ENCODE measurements at regions not wholly inside any gene's neighbourhood (a gene's known extent, or its start where the extent isn't known, plus 50 kb on each side); places are given as distances from the start of the nearest gene placed in this dataset.
A peak's percentile ranks its signal among the peaks of the same experiment; 100 is the strongest.

- peak in 4 of 6 experiments; percentile 28 to 57 (median 42) for TF ChIP-seq CTCF (IDR thresholded peaks at IDR 0.05)
- no peak for TF ChIP-seq POLR2A (IDR thresholded peaks at IDR 0.05)
- Histone ChIP-seq H3K27me3 (no peaks in the 10 kb centered on the region), H3K27ac (peak overlapping the region in 3 of 5 donors; percentile 30 to 61 (median 37)), H3K36me3 (replicated peaks in 1 of 2) (no peaks in the 10 kb centered on the region), H3K4me1 (replicated peaks in 1 of 2) (peaks cover 11 to 23% of the 10 kb centered on the region in 2 donors), H3K9me3 (replicated peaks in 1 of 3) (no peaks in the 10 kb centered on the region), H3K4me3 (no peak overlapping the region)
- 28 to 42% (median 37%) methylated on average over 4 of the region's 4 CpGs for WGBS, 4 donors
- DNase-seq, result peak in 5 of 7 donors; percentile 37 to 71 (median 51)
- intact Hi-C loops (cut with DNase I), result no loop called here
Observed at GRCh38 chr6:140011537-140011936, 637.1 kb upstream of the CITED2 start.

- intact Hi-C loops (cut with DNase I), result no loop called here
- Histone ChIP-seq H3K27ac (no peak overlapping the region), H3K9me3 (replicated peaks in 1 of 3) (no peaks in the 10 kb centered on the region), H3K4me3 (no peak overlapping the region), H3K36me3 (replicated peaks in 1 of 2) (no peaks in the 10 kb centered on the region), H3K27me3 (no peaks in the 10 kb centered on the region), H3K4me1 (replicated peaks in 1 of 2) (peaks cover 11 to 24% of the 10 kb centered on the region in 2 donors)
- WGBS, 4 donors, result 91 to 95% (median 94%) methylated on average over 3 of the region's 3 CpGs
- no peak for TF ChIP-seq CTCF (IDR thresholded peaks at IDR 0.05)
- no peak for TF ChIP-seq POLR2A (IDR thresholded peaks at IDR 0.05)
- no peak for DNase-seq
Observed at GRCh38 chr6:140009286-140009685, 634.8 kb upstream of the CITED2 start.

- H3K4me3 ChIP-seq, result no peak overlapping the region
- no peaks in the 10 kb centered on the region for H3K9me3 ChIP-seq (replicated peaks in 1 of 3)
- TF ChIP-seq CTCF (IDR thresholded peaks at IDR 0.05), result no peak
- TF ChIP-seq POLR2A (IDR thresholded peaks at IDR 0.05), result no peak
- no peaks in the 10 kb centered on the region for H3K36me3 ChIP-seq (replicated peaks in 1 of 2)
- no peak overlapping the region for H3K27ac ChIP-seq
- no peak for DNase-seq
- peaks cover 11 to 24% of the 10 kb centered on the region in 2 donors for H3K4me1 ChIP-seq (replicated peaks in 1 of 2)
- no peaks in the 10 kb centered on the region for H3K27me3 ChIP-seq
- 95 to 97% (median 96%) methylated on average over 4 of the region's 4 CpGs for WGBS, 4 donors
- intact Hi-C loops (cut with DNase I), result no loop called here
Observed at GRCh38 chr6:140007525-140007924, 633.1 kb upstream of the CITED2 start.

GRCh38 chr6:140003217-140003616, 628.8 kb upstream of the CITED2 start:
- H3K4me1 ChIP-seq (replicated peaks in 1 of 2), result peaks cover 0 to 17% of the 10 kb centered on the region in 2 donors
- WGBS, 4 donors, result 83 to 100% (median 94%) methylated on average over 1 of the region's 1 CpG
- no peak for DNase-seq
- H3K9me3 ChIP-seq (replicated peaks in 1 of 3), result no peaks in the 10 kb centered on the region
- TF ChIP-seq POLR2A (IDR thresholded peaks at IDR 0.05), result no peak
- TF ChIP-seq CTCF (IDR thresholded peaks at IDR 0.05), result no peak
- H3K27ac ChIP-seq, result no peak overlapping the region
- no peaks in the 10 kb centered on the region for H3K27me3 ChIP-seq
- intact Hi-C loops (cut with DNase I), result no loop called here
- no peaks in the 10 kb centered on the region for H3K36me3 ChIP-seq (replicated peaks in 1 of 2)
- H3K4me3 ChIP-seq, result no peak overlapping the region
